WERI-Rb-1 (cell line): ENCODE measurements at regions not wholly inside any gene's neighbourhood (a gene's known extent, or its start where the extent isn't known, plus 50 kb on each side); places are given as distances from the start of the nearest gene placed in this dataset.
A peak's percentile ranks its signal among the peaks of the same experiment; 100 is the strongest.

Experiments used
- DNase-seq: peaks from one replicate; pipeline ENCODE4 v3.0.0-alpha.2; 2020
- H3K27ac ChIP-seq: fragments of 250-450 bp; sonication (Bioruptor Pico); 2 replicates; pipeline ENCODE4 v1.5.1; 2020; ENCODE audit warnings: mild to moderate bottlenecking, moderate library complexity
- H3K27me3 ChIP-seq: fragments of 250-450 bp; sonication (Bioruptor Pico); 2 replicates; pipeline ENCODE4 v1.5.1; 2021; ENCODE audit warnings: mild to moderate bottlenecking, low read depth, moderate library complexity; ENCODE audit not compliant: insufficient read depth, severe bottlenecking
- H3K36me3 ChIP-seq: fragments of 250-450 bp; sonication (Bioruptor Pico); 2 replicates; pipeline ENCODE4 v1.5.1; 2020; ENCODE audit warnings: mild to moderate bottlenecking, moderate library complexity
- H3K4me3 ChIP-seq: 2 replicates; pipeline ENCODE4 v1.5.1; 2011; ENCODE audit warnings: low read depth, mild to moderate bottlenecking, control low read depth, low read length
- H3K9me3 ChIP-seq: fragments of 250-450 bp; sonication (Bioruptor Pico); 2 replicates; pipeline ENCODE4 v1.5.1; 2021; ENCODE audit warnings: mild to moderate bottlenecking, moderate library complexity; ENCODE audit not compliant: severe bottlenecking
- TF ChIP-seq, protein P1 (sequence below): IDR thresholded peaks from 2 replicates; pipeline ENCODE4 v1.5.1; 2011; ENCODE audit warnings: low read depth, mild to moderate bottlenecking, control low read depth, inconsistent platforms, low read length

DNA sequence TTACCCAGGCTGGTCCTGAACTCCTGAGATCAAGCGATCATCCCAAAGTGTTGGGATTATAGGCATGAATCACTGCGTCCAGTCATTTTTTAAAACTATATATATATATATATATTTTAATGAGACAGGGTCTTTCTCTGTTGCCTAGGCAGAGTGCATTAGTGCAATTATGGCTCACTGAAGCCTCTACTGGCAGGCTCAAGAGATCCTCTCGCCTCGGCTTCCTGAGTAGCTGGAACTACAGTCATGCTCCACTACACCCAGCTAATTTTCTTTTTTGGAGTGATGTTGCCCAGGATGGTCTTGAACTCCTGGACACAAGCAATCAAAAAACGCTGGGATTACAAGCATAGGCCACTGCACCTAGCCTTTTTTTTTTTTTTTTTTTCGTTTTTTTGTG lies 55.3 kb upstream of the KAT6B start:
- TF ChIP-seq, protein P1, sequence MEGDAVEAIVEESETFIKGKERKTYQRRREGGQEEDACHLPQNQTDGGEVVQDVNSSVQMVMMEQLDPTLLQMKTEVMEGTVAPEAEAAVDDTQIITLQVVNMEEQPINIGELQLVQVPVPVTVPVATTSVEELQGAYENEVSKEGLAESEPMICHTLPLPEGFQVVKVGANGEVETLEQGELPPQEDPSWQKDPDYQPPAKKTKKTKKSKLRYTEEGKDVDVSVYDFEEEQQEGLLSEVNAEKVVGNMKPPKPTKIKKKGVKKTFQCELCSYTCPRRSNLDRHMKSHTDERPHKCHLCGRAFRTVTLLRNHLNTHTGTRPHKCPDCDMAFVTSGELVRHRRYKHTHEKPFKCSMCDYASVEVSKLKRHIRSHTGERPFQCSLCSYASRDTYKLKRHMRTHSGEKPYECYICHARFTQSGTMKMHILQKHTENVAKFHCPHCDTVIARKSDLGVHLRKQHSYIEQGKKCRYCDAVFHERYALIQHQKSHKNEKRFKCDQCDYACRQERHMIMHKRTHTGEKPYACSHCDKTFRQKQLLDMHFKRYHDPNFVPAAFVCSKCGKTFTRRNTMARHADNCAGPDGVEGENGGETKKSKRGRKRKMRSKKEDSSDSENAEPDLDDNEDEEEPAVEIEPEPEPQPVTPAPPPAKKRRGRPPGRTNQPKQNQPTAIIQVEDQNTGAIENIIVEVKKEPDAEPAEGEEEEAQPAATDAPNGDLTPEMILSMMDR, result peak; percentile 29; the same call in 1 of the 2 replicates
- no peak overlapping the region for H3K27ac ChIP-seq
- no peak for DNase-seq

DNA sequence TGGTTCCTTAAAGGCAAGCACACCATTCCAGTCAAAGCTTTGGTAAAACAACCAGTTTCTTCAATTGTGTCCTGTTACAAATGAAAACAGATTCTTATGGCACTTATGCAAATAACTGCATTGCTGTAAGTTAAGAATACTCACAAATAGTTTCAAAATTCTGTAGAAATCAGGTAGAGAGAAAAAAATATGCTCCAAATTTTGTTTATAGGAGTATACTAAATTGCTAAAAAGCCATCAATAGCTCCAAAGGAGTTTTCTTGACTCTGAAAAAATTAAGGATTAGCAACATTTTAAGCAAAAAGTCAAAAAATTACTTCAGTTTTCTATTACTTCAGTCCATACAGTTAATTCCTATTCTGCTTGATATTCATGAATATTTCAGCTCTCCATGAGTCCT lies 51.3 kb upstream of the KAT6B start:
- TF ChIP-seq, protein P1, result no peak
- Histone ChIP-seq H3K9me3 (peaks cover 8% of the 10 kb centered on the region), H3K4me3 (no peak overlapping the region), H3K27me3 (no peaks in the 10 kb centered on the region), H3K27ac (no peak overlapping the region), H3K36me3 (no peaks in the 10 kb centered on the region)
- no peak for DNase-seq

More for the DNA sequence above, 55.3 kb upstream of the KAT6B start:
- H3K27me3 ChIP-seq, result no peaks in the 10 kb centered on the region
- no peak overlapping the region for H3K4me3 ChIP-seq
- H3K9me3 ChIP-seq, result peaks cover 8% of the 10 kb centered on the region
- H3K36me3 ChIP-seq, result no peaks in the 10 kb centered on the region
